NCI-H1105 (cell line): ENCODE measurements at regions not wholly inside any gene's neighbourhood (a gene's known extent, or its start where the extent isn't known, plus 50 kb on each side); places are given as distances from the start of the nearest gene placed in this dataset.

Experiments used
- DNase-seq: peaks from one replicate; lab custom pipeline; 2025; lab: John Stamatoyannopoulos, UW

DNA sequence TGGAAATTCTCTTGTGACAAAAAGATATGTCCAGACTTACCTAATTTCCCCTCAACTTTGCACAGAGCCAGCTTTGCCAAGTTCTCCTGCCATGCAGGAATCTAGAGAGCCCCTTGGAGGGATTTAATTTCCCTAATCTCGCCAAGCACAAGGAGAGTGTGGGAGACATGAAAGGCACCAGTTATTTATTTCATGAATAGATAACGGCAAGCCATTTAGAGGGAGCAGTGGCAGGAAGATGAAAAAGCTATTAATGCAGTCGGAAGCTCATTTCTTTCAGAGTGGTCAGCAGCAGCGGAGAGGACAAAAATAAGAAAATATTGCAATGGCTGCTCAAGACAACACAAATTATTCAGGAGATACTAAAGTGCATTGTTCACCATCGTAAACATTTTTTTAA is 150.9 kb upstream of the WSCD2 start:
- DNase-seq, result no peak

DNA sequence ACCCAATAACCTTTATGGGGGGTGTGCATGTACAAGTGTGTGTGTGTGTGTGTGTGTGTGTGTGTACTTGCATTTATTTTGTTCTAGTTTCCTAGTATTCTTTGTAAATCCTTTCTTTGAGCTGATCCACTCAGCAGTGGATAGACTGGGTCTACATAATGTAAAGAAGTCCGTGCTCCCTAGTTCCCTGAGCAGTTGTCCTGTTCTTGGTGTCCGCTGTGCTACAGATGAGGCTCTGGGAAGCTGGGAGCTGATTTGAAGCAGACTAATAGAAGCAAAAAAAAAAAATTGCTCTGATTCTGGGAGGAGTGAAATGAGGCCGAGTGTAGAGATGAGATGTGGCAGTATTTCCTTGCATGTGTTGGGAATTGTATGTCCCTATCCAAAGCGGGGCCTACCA is 150.4 kb upstream of the WSCD2 start:
- no peak for DNase-seq

DNA sequence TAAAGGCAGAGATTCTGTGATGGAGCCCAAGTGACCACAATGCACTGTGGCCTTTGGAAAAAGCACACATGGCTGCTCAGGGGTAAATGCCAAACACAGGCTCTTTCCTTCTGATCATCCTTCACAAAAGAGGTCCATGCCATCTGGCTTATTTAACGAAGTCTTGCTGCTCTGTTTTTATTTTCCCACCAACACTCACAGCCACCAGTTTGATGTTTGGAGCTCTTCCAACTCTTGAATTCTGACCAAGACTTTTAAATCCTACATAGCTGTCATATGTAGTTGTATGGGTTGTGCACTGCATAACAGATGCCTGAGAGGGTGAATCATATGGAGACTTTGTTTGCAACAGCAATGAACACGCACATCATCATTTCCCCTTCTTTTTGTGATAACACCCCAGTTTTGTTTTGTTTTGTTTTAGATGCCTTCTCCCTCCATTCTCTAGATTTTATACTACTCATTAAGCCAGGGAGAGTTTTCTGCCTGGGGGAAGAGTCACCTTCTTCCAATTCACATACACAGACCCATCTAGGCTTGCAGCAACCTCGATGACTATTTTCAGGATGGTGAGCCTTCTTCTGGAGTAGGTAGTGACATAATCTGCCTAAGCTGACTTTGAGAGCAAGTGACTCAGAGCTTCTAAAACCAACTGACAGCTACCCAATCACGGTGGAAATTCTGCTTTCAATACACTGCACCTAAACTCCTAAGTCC is 145.2 kb upstream of the WSCD2 start:
- DNase-seq, result no peak

DNA sequence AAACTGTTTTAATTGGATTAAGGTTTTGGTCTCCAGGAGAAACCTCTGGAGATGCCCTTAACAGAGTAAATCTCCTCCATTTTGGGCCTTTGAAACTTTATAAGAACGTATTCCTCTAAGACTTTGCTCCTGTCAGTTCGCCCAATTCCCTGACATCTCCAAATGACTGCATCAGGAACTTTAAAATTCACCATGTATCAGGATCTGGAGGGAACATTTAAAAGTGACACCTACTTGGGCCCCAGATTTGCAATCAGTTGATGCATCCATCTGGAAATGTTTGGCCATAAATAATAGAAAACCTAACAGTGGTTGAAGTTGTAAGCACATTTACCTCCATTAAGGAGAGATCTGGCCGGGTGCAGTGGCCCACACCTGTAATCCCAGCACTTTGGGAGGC is 144.1 kb upstream of the WSCD2 start:
- DNase-seq, result no peak

DNA sequence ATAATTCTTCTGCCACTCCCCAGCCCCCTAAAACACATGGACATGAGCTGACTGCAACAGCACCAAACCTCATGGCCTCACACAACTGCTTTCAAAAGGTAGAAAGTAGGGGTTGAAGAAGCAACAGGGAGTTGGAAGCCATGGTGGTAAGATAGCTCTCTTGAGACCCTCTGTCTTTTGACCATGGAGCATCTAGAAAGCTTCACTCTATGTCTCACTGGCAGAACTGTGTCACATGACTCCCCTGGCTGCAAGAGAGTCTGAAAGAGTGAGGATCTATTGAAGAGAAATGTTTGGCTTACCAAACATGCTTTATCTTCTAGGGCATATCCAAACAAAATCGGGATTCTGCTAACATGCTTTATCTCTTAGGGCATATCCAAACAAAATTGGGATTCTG is 142.9 kb upstream of the WSCD2 start:
- DNase-seq, result no peak

DNA sequence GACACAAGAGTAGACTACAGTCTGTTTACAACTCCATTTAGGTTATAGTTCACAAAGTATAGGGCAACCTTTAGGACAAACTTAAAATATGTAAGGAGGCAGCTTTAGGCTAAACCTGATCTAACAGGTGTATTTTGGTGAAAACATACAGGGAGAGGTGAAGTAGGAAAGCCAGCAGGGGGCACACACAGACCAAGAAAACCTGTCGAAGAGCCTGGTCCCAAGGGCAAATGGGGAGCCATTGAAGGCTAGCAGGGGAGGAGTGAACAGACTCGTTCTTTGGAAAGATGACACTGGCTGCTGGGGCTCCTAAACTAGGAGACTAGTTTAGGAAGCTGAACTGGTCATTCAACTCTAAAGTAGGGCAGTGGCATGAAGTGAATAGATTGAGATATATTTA is 138.8 kb upstream of the WSCD2 start:
- peak; percentile 21 for DNase-seq

DNA sequence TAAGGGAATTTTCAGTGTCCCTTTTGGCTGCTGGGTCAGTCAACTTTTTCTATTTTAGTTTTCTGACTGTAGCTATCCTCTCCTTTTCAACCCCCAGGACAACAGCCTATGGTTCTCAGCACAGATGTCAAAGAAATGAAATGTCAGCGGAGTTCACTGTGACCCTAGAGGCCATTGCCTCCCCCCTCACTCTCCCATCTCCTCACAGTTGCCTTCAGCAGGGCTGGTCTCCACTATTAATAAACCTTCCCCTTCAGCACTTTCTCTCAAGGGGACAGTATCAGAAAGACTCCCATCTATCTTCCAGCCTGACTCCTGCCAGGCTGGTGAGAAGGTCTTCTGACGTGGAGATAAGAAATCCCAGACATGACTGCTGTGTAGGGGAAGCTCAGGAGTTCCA is 137.1 kb upstream of the WSCD2 start:
- no peak for DNase-seq

DNA sequence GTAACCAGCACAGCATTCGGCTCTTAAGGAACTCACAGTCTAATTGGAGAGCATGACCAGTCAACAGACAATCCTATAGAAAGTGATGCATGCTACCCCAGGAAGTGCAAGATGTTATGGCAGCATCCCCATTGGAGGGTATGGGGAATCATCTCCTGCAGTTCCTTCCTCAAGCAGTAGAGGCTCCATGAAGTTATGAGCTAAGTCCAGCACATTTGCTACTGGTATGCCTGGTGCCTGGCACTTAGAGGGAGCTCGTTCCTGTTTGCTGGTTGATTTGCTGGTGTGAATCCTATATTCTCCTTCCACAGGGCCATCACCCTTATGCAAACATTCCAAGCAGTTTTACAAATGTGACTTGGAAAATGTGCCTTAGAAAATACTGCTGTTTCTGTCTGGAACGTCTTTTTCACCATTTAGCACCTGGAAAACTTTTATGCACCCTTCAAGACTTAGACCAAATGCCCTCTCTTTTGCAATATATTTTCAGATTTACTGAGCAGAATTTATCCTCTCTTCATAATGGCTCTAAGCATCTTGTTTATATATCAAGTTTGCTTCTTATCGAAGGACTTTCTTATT is 136.1 kb upstream of the WSCD2 start:
- DNase-seq, result peak; percentile 20

DNA sequence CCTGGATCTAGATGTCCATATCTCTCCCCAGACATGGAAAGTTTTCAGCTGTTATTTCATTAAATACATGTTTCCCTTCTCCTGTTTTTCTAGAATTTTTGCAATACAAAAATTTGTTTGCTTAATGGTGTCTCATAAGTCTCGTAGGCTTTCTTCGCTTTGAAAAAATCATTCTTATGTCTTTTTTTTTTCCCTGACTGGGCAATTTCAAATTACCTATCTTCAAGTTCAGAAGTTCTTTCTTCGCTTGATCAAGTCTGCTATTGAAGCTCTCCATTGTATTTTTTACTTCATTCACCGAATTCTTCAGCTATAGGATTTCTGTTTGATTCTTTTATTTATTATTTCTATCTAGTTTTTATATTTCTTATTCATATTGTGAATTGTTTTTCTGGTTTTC is 130.2 kb upstream of the WSCD2 start:
- DNase-seq, result no peak

DNA sequence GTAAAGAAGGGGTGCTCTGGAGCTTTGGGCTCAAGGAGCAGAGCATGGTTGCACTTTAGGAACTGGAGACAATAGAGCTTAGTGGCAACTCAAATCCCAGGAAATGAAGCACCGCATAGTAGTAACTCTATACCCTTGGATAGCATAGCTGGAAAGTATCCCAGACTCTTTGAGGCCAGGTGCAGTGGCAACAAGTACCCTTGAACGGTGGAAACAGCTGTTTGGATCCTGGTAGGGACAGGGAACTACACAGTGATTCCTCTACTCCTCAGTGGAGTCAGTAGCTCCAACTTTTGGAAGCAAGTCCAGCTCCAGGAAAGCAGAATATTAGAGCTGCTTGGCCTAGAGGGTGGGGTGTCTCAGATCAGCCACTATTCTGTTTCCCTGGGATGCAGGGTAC is 129.0 kb upstream of the WSCD2 start:
- DNase-seq, result peak; percentile 92

DNA sequence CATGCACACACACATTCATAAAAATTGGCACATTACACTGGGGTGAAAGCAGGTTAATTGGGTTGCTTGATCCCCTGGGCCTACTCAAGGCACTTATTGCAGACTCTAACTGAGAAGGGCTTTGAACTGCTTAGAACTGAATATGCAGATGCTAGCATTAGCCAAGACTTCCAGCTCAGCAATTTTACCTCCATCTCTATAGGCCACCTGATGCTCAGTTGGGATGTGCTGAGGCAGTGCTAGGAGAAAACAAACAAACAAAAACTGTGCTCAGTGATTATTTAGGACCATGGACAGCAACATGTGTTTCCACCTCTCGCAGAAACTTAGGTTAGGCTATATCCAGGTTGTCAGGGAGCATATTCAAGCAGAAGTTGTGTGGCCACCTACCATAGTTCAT is 124.8 kb upstream of the WSCD2 start:
- peak; percentile 28 for DNase-seq

DNA sequence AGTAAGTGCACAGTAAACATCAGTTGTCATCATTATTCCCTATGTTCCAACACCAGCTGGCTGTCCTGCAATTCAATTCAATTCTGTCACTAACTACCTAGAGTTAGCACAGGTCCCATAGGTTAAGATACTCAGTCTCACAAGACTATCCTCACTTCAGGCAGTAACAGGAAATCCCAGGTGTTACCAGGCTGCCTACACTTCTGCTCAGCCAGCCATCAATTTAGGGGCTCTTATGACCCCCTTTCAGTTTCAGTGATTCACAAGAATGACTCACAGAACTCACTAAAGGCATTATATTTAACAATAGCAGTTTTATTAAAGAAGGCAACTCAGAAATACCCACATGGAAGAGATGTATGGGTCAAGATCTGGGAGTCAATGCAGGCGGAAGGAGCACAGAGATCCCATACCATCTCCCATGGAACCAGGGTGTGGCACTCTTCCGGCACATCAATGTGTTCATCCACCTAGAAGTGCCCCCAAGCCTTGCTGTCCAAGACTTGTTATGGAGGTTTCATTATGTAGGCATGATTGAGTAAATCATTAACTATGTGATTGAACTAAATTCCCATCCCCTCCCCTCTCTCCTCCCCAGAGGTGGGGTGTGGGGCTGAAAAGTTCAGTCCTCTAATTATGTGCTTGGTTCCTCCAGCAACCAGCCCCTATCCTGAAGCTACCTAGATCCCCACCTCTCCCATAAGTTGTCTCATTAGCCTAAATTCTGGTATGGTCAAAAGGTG is 120.8 kb upstream of the WSCD2 start:
- no peak for DNase-seq

DNA sequence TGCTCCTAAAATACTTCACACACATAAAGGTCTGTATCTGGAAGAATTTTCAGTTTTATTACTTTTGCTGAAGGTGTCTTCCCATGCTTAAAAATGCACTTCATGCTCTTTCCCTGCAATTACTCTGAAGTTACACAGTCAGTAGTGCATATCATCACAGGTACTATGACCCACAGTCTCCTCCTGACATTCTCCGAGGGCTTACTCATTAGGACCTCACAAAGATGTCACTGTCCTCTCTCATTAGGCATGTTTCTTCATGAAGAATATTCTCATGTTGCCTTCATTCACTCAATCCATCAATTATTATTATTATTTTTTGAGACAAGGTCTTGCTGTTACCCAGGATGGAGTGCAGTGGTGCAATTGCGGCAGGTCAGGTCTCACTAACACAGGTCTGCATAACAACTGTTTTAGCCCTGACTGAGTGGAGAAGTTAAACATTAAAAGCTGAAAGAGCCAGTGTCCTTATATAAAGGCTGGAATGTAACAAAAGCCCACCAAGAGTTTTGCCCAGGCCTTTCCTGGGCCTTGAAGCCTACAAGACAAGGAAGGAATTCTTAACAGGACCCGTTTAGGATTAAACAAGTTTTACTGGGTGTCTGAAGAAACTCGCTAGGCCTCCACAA is 119.5 kb upstream of the WSCD2 start:
- no peak for DNase-seq

DNA sequence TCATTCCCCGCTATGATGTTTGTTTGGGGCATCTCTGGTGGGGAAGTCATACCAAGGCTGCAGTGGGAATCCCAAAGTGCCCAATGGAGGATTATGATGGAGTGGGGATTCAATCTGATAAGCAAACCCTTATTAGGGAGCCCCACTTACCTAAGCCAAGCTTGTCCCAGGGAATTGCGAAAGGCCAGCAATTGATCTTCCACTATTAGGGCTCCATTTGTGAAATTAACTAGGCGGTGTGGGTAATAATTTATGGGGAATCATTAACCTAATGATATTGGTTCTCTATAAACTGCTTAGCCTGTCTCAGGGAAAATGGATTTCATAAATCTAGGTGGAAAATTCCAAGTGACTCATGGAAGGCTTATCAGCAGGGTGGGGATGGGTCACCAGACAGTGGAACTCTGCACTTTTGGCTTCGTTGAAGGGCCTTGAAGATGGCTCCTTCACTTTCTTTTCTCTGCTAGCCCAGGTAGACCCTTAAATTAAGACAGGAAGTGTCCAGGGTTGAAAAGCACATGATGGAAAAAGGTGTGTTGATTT is 113.0 kb upstream of the WSCD2 start:
- DNase-seq, result no peak

DNA sequence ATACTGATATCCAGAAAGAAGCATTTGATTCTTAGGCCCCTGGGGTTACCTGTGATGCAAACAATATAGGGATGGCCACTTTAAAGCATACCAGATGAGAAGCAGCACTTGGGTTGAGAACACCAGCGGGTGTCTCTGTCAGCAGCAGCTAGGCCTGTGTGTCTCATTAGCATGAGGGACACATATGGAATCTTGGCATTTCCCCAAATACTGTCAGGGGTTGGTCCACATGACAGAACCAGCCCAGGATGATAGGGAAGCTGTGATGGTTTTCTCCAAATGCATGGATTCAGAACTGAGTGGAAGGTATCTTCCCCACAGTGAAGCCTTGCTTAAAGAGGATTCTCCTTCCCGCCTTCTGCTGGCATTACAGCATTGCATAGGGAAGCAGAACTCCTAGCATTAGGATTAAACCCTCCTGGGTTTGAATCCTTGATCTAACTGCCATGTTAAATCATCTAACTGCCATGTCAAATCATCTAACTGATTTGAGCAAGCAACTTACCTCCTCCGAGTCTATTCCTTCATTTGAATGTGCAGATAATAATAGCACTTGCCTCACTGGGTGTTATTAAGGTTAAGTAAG is 111.5 kb upstream of the WSCD2 start:
- no peak for DNase-seq

DNA sequence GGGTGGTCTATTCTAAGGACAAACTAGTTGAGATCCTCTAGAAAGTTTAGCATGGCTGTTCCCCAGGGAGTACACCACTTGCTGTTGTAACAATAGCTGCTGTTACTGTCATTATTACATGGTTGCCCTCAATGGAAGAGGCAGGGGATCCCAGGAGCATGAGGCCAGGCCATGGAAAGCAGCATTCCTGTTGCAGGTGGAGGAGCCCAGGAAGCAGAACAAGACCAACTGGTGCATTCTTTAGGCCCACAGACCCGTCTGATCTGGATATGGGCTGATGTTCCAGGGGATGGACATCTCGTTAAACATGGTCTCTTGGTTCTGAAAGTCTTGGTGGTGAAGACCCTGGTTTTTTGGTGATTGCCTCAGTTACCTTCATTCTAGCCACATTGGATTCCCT is 109.2 kb upstream of the WSCD2 start:
- no peak for DNase-seq

DNA sequence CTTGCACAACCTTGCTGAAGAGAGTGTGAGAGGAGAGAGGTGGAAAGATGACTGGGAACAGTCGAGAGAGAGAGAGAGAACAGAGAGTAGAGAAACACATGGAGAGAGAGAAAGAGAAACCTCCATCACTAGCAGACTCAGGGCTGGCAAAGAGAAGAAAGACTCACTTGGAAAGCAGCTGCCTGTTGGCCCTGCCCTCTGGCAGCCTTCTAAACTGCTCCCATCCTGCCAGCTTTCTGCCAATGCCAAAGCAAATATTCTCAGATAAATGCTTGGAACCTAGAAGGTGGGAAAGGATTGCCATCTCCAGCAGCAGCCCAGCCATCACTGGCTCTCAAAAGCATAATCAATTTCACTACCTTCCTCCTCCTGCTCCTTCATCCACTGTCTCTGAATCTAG is 107.9 kb upstream of the WSCD2 start:
- no peak for DNase-seq

DNA sequence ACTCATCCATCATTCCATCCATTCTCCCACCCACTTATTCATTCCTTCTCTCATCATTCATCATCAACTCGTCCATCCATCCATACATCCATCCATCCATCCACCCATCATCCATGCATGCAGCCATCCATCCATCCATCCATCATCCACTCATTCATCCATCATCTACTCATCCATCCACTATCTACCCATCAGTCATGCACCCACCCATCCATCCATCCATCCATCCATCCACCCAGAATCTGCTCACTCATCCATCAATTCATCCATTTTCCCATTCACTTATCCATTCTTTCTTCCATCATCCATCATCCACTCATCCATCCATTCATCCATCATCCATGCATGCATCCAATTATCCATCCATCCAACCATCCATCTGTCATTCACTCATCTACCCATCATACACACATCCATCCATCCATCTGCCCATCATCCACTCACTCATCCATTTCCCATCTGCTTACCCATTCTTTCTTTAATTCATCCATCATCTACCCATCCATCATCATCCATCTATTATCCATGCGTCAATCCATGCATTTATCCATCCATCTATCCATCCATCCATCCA is 107.1 kb upstream of the WSCD2 start:
- DNase-seq, result no peak

DNA sequence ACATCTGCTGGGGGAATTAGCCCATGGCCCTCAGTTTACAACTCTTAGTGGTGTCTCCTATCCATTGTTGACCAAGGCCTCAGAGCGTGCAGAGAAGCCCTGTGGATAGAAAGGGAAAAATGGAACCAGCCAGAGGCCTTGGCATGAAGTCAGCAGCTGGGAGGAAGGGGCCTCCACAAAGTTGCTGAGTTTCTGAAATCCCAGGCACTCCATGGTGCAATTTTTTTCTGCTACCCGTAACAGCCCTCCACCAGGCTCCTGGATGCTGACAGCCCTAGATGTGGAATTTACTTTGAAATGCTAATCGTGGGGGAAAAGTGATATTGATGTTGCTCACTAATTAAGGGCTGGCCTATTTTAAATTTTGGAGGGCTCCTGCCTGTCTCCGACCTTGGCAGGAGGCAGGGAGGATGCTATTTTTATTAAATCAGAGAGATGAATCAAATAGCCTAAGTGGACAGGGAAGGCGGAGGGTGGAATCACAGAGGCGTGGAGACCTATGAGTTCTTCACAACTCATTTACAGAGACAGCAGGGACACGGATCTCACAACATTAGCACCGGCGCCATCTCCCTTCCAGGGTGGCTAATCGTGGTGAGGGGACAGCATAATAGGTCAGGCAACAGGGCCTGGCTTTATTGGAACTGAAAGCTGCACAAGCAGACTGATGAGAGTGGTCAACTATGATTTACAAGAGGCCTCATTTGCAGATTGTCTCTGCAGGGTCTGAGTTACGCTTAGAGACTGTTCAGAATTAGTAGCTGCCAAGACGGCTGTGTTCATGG is 99.8 kb upstream of the WSCD2 start:
- DNase-seq, result no peak

DNA sequence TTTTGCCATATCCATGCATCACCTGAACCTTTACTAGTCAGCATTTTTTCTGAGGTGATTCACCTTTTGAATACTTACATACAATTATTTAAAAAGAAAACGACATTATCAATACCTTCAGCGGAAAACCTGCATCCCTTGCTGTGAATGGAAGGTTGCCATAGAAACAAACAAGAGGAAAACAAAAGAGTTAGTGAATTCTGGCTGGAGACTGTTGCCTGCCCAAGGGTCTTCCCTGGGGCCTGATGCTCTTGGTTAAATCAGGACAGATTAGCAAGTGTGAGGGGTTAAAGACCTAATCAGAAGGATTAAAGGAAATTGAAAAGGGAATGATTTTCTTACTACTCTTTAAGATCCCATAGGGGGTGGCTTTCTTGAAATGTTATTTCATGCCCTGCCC is 96.0 kb upstream of the WSCD2 start:
- DNase-seq, result no peak

DNA sequence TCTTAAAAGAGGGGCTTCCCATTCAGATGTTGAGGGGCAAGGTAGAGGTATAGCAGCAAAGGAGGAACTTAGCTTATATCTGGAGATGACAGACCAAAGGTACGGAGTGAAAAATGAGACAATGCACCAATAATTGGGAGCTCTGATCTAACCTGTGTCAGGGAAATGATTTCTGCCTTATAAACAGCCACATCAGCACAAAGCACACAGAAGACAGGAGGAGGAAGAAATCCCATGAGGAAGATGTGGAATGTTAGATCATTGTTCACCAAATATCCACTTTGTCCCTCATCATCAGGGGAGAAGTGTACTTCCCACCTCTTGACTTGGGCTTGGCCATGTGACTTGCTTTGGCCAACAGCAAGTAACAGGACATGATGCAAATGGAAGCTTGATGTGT is 93.7 kb upstream of the WSCD2 start:
- no peak for DNase-seq
